ENCODE measurements at regions not wholly inside any gene's neighbourhood (a gene's known extent, or its start where the extent isn't known, plus 50 kb on each side); places are given as distances from the start of the nearest gene placed in this dataset.

DNA sequence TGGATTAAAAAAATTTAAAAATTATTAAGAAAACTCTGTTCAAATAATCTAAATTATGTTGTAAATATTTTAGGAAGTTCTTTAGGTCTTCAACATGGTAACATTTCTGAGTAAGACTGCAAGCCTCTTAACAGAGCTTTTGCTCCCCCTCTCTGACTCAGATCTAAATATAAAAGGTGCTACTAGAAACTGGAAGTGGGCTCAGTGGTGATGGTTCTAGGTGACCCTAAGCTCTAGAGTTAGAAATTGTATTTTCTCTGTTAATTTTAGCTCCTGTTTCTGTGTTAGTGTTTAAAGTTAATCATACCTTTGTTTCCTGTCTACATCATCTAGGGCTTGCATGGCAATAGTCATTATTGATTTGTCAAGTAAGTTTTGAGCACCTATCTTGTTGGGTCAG, 159.9 kb upstream of the MEIS2 start:
- intact Hi-C loops (cut with micrococcal nuclease), result no loop called here

DNA sequence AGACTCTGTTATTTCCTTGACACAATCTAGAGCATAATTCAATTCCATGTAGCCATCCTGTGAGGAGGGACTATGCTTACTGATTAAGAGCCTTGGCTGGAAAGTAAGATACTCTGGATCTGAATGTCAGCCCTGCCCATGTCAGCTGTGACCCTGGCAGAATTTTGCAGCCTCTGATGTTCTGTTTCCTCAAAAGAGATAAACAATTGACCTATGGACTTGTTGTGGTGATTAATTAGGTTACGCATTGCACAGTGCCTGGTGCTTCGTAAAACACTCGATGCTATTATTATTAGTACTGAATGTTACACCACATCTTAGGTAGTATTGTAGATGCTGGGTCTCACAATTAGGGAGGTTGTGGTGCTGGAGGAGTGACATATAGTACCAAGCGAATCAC, 161.3 kb upstream of the MEIS2 start:
- intact Hi-C loops (cut with micrococcal nuclease), result no loop called here

DNA sequence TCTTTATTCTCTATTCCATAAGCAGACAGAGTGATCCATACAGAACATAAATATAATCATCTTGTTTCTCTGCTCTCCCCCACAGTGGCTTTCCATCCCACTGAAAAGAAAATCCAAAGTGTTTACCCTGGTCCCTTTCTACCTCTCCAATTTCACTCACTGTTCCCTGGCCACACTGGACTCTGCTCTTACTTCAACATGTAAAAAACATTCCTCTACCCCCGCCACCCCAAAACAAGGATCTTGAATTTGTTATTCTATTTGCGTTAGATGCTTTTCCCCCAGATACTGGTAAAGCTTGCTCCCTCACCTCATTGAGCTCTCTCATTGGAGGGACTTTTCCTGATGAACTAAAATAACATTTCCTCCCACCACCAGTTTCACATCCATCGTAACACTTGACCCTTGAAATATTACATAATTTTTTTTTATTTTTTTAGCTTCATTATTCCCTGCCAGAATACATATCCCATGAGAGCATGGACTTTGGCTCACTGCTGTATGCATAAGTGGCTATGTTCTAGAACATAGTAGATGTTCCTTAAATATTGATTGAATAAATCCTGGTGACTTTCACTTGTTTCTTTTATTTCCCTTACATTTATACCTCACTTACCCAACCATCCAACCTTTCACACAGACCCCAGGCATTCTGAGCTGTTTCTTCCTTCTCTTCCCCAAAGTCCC, 162.7 kb upstream of the MEIS2 start:
- intact Hi-C loops (cut with micrococcal nuclease), result no loop called here

DNA sequence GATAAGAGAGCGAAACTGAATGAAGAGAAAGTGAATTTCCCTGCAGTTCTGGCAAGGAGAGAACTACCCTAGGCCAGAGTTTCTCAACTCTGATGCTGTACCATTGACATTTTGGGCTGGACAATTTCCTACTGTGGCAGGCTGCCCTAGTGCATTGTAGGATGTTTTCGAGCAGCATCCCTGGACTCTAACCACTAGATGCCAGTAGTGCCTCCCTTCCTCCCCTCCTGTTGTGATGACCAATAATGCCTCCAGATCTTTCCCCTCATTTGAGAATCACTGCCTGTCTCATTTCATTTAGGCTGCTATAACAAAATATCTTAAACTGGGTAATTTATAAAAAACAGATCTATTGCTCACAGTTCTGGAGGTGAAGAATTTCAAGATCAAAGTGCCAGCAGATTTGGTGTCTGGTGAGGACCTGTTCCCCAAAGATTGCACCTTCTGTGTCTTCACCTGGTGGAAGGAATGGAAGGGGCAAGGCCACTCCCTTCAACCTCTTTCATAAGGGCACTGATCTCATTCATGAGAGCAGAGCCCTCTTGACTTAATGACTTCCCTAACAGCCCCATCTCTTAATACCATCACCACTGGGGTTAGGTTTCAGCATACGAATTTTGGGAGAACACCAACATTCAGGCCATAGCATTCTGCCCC, 188.9 kb upstream of the MEIS2 start:
- intact Hi-C loops (cut with micrococcal nuclease), result no loop called here

DNA sequence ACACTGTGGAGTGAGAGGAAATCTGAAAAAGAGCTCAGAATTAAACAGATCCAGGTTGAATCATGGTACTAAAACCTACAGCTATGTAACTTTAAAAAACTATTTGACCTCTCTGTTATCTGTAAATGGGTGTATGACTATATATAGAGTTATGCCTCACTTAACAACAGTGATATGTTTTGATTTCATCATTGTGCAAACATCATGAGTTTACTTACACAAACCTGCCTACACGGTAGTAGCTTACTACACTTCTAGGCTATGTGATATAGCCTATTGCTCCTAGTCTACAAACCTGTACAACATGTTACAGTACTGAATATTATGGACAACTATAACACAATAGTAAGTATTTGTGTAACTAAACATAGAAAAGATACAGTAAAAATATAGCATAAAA, 191.6 kb upstream of the MEIS2 start:
- intact Hi-C loops (cut with micrococcal nuclease), result no loop called here

DNA sequence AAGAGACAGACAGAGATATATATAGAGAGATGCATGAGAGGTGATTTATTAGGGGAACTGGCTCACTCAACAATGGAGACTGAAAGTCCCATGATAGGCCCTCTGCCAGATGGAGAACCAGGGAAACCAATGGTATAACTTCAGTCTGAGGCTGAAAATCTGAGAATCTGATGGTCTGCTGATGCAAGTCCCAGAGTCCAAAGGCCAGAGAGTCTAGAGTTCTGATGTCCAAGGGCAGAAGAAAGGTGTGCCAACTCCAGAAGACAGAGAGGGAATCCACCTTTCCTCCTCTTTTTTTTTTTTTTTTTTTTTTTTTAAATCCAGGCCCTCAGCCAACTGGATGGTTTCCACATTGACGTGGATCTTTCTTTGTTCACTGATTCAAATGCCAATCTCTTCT, 197.9 kb upstream of the MEIS2 start:
- intact Hi-C loops (cut with micrococcal nuclease), result no loop called here

DNA sequence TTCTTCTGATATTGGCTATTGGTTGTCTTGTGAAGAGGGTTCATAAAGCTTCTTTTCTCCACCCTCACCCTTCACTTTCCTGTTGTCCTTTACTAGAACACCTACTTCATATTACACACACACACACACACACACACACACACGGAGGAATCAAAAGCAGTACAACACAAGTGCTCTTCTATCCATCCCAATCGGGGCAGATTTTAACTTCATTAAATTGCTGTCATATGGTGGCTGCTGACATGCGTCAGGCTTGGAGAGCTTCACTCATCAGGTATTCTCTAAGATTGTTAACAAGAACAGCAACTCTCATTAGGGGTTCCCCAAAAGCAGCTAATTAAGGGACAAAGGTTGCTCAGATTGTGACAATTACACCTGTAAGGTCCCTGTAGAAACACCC, 239.1 kb upstream of the MEIS2 start:
- intact Hi-C loops (cut with micrococcal nuclease), result no loop called here

DNA sequence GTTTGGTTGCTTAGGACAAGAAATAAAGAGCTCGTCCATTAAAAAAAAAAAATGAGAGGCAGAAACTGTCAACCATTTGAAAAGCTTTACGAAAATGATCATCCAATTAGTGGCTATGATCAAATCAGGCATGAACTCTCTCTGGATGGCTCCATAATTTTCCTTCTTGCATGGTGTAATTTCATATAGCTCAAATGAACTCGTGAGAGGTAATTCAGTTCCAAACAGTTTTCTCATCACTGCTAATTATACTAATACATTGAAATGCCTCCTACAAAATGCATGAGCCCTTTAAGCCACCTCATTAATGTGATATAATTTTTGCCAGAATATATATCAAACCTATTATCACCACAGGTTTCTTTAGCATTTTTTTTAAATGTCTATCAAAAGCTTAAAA, 239.5 kb upstream of the MEIS2 start:
- intact Hi-C loops (cut with micrococcal nuclease), result no loop called here

DNA sequence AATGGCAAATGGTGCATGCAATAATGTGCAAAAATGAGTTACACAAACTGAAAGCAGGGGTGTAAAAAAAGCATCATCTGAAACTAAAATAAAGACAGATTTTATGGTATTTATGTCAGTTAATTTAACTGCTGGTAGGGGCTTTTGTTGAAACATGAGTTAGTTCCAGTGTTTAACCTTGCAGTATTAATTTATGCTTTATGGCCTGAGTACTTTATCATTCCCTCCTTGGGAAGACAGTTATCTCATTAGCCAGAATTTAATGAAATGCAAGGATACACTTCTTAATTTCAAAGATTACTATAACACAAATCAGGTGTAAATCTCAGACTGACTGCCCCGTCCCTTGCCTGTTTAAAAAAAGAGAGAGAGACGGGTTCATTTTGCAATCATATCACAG, 240.1 kb upstream of the MEIS2 start:
- intact Hi-C loops (cut with micrococcal nuclease), result no loop called here

DNA sequence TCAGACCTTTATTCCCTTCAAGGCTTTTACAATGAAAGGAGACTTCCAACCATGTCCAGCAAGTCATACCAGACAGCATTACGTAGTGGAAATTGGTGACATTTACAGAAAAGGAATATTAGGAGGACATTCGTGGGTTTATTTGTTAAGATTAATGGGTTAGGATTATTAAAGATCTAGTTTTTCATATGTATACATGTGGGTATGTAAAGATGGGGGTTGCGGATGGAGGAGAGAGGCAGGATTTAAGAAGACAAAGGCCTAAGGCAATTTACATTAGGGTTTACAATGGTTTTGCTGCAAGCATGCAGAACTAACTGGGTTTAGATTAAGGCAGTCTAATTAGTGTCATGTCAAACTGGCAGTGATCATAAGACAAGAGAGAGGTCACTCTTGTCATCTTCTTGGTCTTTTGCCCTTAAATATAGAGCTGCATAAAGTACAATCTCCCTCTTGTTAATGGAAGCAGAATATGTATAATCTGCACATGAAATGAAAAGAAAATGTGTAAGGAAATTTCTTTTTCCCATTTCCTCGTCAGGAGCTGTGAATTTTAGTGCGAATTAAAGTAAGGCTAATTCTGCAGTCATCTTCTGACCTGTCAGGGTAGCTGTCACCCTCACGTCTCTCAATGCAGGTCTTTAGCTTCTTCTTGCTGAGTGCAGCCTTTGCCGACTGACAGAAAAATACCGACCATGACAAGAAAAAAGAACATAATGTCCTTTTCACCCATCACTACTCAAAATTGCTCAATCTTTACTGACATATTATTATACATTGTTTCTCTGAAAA, 258.9 kb upstream of the MEIS2 start:
- intact Hi-C loops (cut with micrococcal nuclease), result no loop called here

DNA sequence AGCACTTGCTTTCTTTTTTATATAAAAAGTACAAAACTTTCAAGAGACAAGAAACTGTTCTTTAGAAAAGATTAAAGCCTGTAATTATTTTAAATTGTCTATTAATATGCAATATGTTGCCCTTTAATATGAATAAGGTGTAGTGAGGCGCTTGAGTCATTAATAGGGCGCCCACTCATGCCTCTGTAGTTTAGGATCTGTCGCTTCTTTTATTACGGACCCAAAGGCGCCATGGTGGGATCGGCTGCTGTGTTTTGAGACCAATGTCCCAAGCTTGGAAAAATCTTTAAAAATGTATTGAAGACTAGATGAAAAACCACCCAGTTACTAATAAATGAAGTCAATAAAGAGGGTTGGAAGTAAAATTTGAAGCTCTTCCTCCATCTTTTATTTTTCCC, 259.5 kb upstream of the MEIS2 start:
- intact Hi-C loops (cut with micrococcal nuclease), result no loop called here

DNA sequence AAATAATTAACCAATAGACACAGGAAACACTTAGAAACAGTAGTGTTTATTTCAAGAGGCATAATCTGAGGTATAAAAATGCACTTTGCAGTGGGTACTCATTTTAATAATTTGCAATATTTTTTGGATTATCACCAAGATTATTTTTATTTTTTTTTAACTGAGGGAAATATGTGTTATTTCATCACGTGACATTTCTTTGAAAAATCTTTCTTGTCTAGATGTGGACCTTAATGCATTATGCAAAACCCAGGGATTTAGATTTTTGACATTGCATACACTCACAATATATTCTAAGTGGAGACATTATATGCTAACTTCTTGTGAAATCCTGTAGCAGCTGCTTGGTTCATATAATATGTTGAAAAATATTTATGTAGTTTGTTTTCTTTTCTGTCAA, 260.4 kb upstream of the MEIS2 start:
- intact Hi-C loops (cut with micrococcal nuclease), result no loop called here

DNA sequence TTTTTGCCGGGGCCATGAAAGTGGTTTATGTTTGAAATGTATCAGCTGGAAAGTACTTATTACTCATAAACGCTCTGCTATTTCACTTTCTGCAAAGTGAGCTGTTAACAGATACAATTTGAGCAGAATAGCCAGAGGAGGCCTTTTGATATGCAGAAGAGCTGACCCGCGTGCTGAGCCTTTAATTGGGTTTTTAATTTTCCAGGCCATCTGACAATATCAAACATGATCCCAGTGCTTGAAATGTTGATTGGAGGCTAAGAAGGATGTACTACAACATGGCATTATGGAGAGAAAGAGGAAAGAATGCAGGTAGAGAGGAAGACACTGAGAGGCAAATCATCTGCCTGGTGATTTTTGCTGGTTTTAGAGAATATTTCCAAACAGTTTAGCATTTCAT, 261.3 kb upstream of the MEIS2 start:
- intact Hi-C loops (cut with micrococcal nuclease), result no loop called here

DNA sequence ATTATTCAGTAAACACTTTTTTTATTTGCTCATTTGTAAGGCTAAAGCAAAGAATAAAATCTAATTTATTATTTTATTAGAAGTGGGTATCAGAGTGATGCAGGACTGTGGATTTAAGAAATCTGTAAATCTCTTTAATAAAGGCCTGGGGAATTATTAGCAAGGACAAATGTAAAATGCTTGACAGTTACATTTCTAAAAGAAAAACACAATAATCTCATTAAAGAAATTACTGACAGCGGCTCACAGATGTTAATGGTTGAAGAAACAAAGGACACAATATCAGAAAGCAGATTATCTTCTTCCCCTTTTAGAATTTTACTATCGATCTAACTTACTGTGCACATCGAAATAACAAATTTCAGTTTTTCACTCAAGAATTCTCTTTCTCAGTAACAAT, 262.1 kb upstream of the MEIS2 start:
- intact Hi-C loops (cut with micrococcal nuclease), result no loop called here

DNA sequence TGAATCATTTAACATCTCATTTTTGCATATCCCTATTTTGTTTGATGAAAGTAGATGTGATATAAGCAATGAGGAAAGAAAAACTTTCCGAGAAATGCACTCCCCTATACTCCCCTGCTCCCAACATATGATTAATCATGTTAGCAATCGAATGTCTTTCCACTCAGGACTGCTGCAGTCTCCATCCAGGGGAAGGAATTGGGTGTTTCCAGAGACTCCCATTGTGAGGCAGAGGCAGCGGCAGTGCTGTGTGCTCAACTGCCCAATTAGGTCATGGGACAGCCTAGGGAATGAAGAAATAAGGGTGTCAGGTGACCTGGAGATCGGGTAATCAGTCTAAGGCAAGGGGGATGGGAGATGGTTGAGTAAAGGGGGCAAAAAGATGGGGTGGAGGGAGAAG, 268.6 kb upstream of the MEIS2 start:
- intact Hi-C loops (cut with micrococcal nuclease), result no loop called here

DNA sequence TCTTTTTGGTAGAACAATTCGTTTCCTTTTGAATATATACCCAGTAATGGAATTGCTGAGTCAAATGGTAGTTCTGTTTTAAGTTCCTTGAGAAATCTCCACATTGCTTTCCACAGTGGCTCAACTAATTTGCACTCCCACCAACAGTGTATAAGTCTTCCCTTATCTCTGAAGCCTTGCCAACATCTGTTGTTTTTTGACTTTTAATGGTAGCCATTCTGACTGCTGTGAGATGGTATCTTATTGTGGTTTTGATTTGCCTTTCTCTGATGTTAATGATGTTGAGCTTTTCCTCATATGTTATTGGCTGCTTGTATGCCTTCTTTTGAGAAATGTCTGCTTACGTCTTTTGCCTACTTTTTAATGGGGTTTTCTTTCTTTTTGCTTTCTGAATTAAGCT, 270.6 kb upstream of the MEIS2 start:
- intact Hi-C loops (cut with micrococcal nuclease), result no loop called here

DNA sequence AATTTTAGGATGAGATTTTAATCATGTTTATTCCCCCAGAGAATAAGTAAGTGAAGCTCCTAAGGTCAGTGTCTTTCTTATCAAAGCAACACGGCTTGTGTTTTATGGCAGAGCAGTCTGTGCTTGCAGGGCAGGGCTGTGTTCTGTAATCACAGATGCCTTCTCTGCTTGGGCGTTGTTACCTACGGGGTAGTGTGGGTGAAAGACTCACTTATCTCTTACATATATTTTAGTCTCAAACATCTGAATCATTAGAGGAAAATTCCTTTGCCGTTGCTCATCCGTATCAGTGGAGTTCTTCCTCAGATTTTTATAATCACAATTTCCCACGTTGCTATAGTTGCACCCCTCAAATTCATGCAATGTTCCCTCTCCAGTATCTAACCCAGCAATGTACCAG, 271.7 kb upstream of the MEIS2 start:
- intact Hi-C loops (cut with micrococcal nuclease), result no loop called here

DNA sequence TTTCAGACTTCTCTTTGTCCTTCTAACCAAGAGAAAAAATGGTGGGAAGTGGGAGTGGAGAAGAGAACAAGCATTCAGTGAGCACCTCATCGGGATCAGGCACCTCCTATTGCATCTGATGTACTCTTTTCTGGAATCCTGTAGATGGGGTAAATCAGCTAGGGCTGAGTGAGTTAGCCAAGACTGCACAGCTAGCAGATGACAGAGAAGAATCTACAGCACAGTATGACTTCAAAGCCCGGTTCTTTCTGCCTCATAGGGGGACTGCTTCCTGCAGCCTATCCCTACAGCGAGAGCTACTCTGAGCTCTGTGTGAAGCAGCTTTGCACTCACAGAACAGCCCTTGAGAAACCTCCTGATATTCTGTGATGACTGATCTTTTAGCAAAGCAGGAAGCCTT, 275.2 kb upstream of the MEIS2 start:
- intact Hi-C loops (cut with micrococcal nuclease), result no loop called here

DNA sequence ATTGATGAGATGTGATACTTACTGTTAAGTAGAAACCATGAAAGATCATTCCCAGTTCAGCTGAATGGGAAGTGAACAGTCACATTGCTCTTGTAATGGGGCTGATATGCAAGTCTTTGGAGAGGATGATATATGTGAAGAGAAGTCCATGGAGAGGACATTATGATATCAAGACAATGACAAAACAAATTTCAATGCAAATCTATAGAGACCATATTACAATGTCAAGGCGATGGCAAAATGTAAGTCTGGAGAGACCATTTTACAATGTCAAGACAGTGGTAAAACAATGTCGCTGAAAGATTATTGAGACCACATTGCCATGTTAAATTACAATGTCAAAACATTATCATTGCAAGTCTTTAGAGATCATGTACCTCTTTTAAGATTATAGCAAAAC, 277.1 kb upstream of the MEIS2 start:
- intact Hi-C loops (cut with micrococcal nuclease), result no loop called here

DNA sequence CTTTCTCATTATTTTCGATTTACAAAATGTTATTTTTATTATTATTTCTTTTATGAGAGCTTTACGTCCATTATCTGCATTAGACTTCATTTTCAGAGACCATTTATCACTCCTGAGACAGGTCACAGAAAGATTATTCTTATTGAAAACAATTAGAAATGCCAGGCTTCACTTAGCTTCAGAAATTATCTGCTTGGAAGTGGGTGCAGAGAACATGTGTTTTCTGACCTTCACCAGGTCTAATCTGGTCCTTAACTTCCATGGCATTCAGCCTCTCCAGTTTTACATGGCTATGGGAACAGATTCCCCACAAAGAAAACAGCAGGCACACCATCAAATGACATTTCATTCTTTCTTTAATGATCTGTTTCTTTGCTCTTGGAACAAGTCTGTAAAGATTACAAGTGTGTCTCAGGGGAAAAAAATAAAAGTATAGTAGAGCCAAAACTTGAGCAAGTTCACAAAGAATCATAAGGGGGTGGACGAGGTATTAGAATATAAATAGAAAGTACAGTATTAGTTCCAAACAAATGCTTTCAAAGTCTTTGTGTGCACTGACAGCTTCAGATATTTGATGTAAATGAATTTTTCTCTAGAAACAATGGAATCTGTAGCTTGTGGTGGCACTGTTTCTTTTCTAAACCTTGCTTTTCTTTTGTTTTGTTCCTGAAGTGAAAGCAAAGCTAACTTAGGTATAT, 294.2 kb upstream of the MEIS2 start:
- intact Hi-C loops (cut with micrococcal nuclease), result no loop called here

DNA sequence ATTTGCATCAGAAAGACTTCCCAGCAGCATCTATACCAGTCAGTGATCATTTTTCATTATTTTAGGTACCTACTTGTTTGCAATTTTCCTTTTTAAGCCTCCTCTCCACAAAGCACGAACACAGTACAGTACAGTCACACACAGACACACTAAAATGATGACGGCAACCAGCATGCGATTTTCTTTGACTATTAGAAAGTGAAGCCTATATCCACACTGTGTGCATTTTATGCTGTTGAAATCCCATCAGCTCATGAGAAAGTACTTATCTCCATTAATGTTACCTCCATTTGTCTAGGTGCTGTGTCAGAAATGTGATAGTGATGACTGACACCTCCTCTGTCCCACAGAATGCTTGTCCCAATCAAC, 294.7 kb upstream of the MEIS2 start:
- intact Hi-C loops (cut with micrococcal nuclease), result no loop called here
